ENCODE measurements at regions not wholly inside any gene's neighbourhood (a gene's known extent, or its start where the extent isn't known, plus 50 kb on each side); places are given as distances from the start of the nearest gene placed in this dataset.
A peak's percentile ranks its signal among the peaks of the same experiment; 100 is the strongest.

GRCh38 chr2:16228471-16228870, 288.1 kb downstream of the MYCN start:
- Histone ChIP-seq H3K9me3 (peaks cover 5% of the 10 kb centered on the region), H3K4me1 (peaks cover 30% of the 10 kb centered on the region), H3K4me3 (ENCODE audit: low read depth, low read length) (no peak overlapping the region), H3K27me3 (no peaks in the 10 kb centered on the region), H3K36me3 (no peaks in the 10 kb centered on the region)
- TF ChIP-seq CTCF (IDR thresholded peaks at IDR 0.05; ENCODE audit: low read depth, low read length), result no peak
- DNase-seq, result peak; percentile 93

GRCh38 chr2:16227811-16228462, 287.6 kb downstream of the MYCN start:
- Histone ChIP-seq H3K4me3 (ENCODE audit: low read depth, low read length) (no peak overlapping the region), H3K36me3 (no peaks in the 10 kb centered on the region), H3K9me3 (peaks cover 5% of the 10 kb centered on the region), H3K4me1 (peaks cover 36% of the 10 kb centered on the region), H3K27me3 (no peaks in the 10 kb centered on the region)
- DNase-seq, result peak; percentile 100
- no peak for TF ChIP-seq CTCF (IDR thresholded peaks at IDR 0.05; ENCODE audit: low read depth, low read length)

GRCh38 chr2:16226943-16227664, 286.8 kb downstream of the MYCN start:
- peak; percentile 100 for DNase-seq
- Histone ChIP-seq H3K9me3 (peaks cover 13% of the 10 kb centered on the region), H3K4me1 (peaks cover 38% of the 10 kb centered on the region), H3K36me3 (no peaks in the 10 kb centered on the region), H3K4me3 (ENCODE audit: low read depth, low read length) (peak overlapping the region; percentile 0), H3K27me3 (no peaks in the 10 kb centered on the region)
- no peak for TF ChIP-seq CTCF (IDR thresholded peaks at IDR 0.05; ENCODE audit: low read depth, low read length)

- peaks cover 38% of the 10 kb centered on the region for H3K4me1 ChIP-seq
- peak; percentile 99 for DNase-seq
- H3K27me3 ChIP-seq, result no peaks in the 10 kb centered on the region
- TF ChIP-seq CTCF (IDR thresholded peaks at IDR 0.05; ENCODE audit: low read depth, low read length), result no peak
- peak overlapping the region; percentile 0 for H3K4me3 ChIP-seq (ENCODE audit: low read depth, low read length)
- no peaks in the 10 kb centered on the region for H3K36me3 ChIP-seq
- H3K9me3 ChIP-seq, result peaks cover 20% of the 10 kb centered on the region
Observed at GRCh38 chr2:16226381-16226780, 286.0 kb downstream of the MYCN start.

- Histone ChIP-seq H3K27me3 (no peaks in the 10 kb centered on the region), H3K4me3 (ENCODE audit: low read depth, low read length) (no peak overlapping the region), H3K4me1 (peaks cover 38% of the 10 kb centered on the region), H3K9me3 (peaks cover 21% of the 10 kb centered on the region), H3K36me3 (no peaks in the 10 kb centered on the region)
- no peak for TF ChIP-seq CTCF (IDR thresholded peaks at IDR 0.05; ENCODE audit: low read depth, low read length)
- peak; percentile 100 for DNase-seq
Observed at GRCh38 chr2:16225545-16225944, 285.2 kb downstream of the MYCN start.

GRCh38 chr2:16225071-16225470, 284.7 kb downstream of the MYCN start:
- peaks cover 38% of the 10 kb centered on the region for H3K4me1 ChIP-seq

More at GRCh38 chr2:16225071-16225470, 284.7 kb downstream of the MYCN start:
- no peak for TF ChIP-seq CTCF (IDR thresholded peaks at IDR 0.05; ENCODE audit: low read depth, low read length)
- H3K4me3 ChIP-seq (ENCODE audit: low read depth, low read length), result no peak overlapping the region
- peaks cover 21% of the 10 kb centered on the region for H3K9me3 ChIP-seq
- no peaks in the 10 kb centered on the region for H3K36me3 ChIP-seq
- peak; percentile 100 for DNase-seq
- H3K27me3 ChIP-seq, result no peaks in the 10 kb centered on the region
